Epithelial cell of esophagus (primary cell): ENCODE measurements at regions not wholly inside any gene's neighbourhood (a gene's known extent, or its start where the extent isn't known, plus 50 kb on each side); places are given as distances from the start of the nearest gene placed in this dataset.

ENCODE experiments used
- DNase-seq: peaks from one replicate; pipeline ENCODE4 v3.0.0; 2010; ENCODE audit warnings: low read depth
- H3K4me3 ChIP-seq: 2 replicates; pipeline ENCODE4 v1.5.1; 2011; ENCODE audit warnings: mild to moderate bottlenecking, low read length, control low read depth
- TF ChIP-seq, protein P1 (sequence below): IDR thresholded peaks from 2 replicates; pipeline ENCODE4 v1.5.1; 2011; ENCODE audit warnings: low read depth, mild to moderate bottlenecking, low read length, control low read depth, inconsistent platforms; ENCODE audit not compliant: insufficient read depth; ENCODE audit errors: missing control alignments

GRCh38 chr3:54004335-54004734, 112.7 kb upstream of the SELENOK start:
- no peak overlapping the region for H3K4me3 ChIP-seq
- no peak for DNase-seq
- TF ChIP-seq, protein P1, sequence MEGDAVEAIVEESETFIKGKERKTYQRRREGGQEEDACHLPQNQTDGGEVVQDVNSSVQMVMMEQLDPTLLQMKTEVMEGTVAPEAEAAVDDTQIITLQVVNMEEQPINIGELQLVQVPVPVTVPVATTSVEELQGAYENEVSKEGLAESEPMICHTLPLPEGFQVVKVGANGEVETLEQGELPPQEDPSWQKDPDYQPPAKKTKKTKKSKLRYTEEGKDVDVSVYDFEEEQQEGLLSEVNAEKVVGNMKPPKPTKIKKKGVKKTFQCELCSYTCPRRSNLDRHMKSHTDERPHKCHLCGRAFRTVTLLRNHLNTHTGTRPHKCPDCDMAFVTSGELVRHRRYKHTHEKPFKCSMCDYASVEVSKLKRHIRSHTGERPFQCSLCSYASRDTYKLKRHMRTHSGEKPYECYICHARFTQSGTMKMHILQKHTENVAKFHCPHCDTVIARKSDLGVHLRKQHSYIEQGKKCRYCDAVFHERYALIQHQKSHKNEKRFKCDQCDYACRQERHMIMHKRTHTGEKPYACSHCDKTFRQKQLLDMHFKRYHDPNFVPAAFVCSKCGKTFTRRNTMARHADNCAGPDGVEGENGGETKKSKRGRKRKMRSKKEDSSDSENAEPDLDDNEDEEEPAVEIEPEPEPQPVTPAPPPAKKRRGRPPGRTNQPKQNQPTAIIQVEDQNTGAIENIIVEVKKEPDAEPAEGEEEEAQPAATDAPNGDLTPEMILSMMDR, result no peak

GRCh38 chr3:54003136-54003535, 111.5 kb upstream of the SELENOK start:
- DNase-seq, result no peak
- H3K4me3 ChIP-seq, result no peak overlapping the region
- TF ChIP-seq, protein P1, result no peak

DNA sequence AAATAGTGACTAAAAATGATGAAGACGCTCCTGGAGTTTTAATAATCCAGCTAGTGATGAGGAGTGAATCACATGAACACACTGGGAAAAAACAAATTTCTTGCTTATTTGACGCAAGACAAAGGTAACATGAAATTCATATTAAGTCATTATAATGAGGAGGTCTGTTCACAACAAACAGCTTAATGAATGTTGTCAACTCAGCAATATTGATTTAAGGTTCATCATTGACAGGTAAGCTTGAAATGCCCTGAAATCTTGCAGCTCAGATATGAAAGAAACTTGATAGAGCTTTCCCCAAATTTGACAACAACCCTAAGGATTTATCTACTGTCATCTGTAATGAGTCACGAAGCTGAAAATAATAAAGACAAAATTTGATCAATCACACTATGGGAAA, 108.1 kb upstream of the SELENOK start:
- DNase-seq, result no peak
- TF ChIP-seq, protein P1, result no peak
- H3K4me3 ChIP-seq, result no peak overlapping the region

DNA sequence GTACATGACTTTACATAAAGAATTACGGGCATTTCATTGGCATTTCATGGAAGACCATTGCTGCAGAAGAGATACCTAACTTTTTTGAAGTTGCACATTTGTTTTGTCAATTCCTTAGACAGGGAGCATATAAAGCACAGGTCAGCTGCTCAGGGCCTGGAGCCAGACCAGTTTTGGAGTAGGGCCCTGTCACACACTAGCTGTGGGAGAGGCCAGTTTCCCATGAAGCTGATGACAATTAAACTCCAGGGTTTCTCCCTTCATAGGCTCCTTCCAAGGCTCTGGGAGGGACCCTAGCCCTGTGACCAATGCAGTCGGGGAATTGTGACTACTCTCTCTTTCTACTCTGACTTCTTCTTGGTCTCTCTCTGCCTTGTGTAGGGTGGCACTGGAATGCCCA, 107.3 kb upstream of the SELENOK start:
- H3K4me3 ChIP-seq, result no peak overlapping the region
- no peak for DNase-seq
- TF ChIP-seq, protein P1, result no peak

DNA sequence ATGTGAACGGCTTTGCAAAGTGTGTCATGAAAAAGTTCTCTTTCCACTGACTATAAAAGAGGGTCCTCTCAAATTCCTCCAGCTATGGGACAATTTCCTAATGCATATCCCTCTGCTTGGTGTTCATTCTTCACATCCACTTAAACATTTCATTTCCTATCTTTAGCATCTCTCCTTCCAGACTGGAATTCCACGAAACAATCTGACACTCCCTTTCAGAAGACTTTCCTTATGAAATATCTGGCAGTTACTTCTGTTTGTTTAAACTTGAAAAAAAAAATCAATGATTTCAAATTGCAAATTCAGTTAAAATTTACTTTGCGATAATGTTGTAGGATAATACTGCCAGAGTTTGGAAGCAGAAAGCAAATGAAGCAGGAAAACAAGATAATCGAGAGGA, 105.8 kb upstream of the SELENOK start:
- DNase-seq, result no peak
- TF ChIP-seq, protein P1, result no peak
- H3K4me3 ChIP-seq, result no peak overlapping the region

DNA sequence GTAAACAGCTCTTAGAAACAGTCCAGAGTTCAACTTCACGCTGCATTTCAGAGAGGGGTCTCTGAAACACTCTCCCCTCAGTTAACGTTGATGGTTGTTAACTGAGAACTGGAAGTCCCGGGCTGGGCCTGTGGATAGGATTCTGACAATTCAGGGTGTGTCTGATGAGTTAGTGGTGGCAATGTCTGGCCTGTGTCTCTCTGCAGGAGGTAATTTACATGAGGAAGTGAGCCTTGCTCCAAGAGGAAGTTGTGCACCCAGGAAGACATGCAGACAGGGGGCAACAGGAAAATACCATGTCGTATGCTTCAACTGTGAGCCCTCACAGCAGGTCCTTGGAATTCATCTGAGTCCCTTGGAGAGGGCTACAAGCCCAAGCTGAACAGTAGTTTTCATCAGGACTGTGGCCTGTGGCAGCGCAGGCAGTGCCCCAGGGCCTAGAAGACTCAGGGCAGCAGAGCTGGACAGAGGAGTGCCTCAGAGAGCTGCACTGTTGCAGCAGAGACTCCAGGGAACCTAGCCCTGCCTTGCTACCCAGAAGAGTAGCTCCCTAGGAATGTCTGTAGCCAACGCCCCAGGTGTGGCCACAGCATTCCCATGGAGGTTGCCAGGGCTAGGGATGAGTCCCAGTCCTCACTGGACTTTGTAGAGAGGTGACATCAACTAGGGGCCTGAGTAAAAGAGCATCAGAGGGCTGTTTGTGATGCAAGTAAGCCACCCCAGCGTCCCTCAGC, 104.6 kb upstream of the SELENOK start:
- TF ChIP-seq, protein P1, result no peak

More for the DNA sequence above, 104.6 kb upstream of the SELENOK start:
- DNase-seq, result peak; percentile 11
- no peak overlapping the region for H3K4me3 ChIP-seq
